ENCODE measurements at regions not wholly inside any gene's neighbourhood (a gene's known extent, or its start where the extent isn't known, plus 50 kb on each side); places are given as distances from the start of the nearest gene placed in this dataset.
A peak's percentile ranks its signal among the peaks of the same experiment; 100 is the strongest.
"Not testable (repeated sequence)": the region's sequence is repeated elsewhere in the genome, so short reads cannot be mapped to it uniquely, and the experiment has no call there.

GRCh38 chr4:158051401-158052235 is 121.2 kb downstream of the GASK1B start:
- no peak for DNase-seq

DNA sequence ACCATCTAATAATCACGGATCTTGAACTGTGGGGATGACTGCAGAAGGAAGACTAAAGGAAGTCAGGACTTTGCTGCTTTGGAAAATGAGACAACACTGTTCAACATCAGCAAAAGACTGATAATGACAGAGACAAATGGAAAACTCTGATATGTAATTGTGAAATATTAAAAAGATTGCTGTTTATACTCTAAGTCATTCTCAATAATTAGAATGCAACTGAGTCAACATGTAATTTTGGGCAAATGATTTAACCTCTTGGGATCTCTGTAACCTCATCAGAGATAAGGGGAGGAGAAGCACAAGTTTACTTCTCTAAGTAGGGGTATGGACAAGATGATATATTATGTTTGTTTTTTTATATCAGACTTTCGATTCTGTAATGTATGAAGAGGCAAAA is 121.9 kb downstream of the GASK1B start:
- DNase-seq: no peak

GRCh38 chr4:158046345-158046744 is 126.5 kb downstream of the GASK1B start:
- DNase-seq: no peak

DNA sequence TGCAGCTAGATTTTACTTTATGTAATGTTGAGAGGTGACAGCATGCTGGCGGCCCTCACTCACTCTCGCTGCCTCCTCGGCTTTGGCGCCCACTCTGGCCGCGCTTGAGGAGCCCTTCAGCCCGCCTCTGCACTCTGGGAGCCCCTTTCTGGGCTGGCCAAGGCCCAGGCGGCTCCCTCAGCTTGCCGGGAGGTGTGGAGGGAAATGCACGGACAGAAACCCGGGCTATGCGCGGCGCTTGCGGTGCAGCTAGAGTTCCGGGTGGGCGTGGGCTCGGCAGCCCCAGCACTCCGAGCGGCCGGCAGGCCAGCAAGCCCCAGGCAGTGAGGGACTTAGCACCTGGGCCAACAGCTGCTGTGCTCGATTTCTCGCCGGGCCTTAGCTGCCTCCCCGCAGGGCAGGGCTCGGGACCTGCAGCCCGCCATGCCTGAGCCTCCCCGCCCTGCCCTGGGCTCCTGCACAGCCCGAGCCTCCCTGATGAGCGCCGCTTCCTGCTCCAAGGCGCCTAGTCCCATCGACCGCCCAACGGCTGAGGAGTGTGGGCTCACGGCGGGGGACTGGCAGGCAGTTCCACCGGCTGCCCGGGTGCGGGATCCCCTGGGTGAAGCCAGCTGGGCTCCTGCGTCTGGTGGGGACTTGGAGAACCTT is 128.7 kb downstream of the GASK1B start:
- DNase-seq: peak; percentile 19

DNA sequence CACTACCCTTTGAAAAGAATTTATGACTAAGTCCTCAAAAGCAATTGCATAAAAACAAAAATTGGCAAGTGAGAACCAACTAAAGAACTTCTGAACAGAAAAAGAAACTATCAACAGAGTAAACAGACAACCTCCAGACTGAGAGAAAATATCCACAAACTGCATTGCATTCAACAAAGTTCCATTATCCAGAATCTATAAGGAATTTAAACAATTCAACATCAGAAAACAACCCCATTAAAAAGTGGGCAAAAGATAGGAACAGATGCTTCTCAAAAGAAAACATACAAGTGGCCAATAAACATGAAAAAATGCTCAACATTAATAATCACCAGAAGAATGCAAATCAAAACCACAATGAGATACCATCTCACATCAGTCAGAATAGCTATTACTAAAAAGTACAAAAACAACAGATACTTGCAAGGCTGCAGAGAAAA is 130.2 kb downstream of the GASK1B start:
- no peak for DNase-seq

GRCh38 chr4:158038718-158039117 is 134.1 kb downstream of the GASK1B start:
- DNase-seq: no peak

DNA sequence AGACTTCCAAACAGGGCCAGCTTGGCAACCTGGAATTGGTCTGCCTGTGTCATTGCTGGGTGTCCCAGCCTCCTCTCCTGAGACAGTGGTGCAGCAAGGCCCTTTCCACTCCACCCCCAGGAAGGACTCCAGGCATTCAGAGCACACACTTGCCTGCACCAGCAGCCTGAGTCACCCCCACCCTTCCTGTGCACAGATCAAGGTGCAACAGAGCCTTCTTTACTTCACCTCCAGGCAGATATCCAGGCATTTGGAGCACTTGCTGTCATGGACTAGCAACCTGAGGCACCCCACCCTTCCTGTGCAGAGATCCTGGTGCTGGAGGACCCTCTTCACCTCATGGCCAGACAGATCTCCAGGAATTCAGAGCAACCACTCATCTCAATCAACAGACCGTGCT is 135.8 kb downstream of the GASK1B start:
- DNase-seq: no peak

- DNase-seq: no peak
Measured at GRCh38 chr4:158035662-158036195, 137.1 kb downstream of the GASK1B start.

- no peak for DNase-seq
Measured at GRCh38 chr4:158033416-158034120, 139.3 kb downstream of the GASK1B start.

DNA sequence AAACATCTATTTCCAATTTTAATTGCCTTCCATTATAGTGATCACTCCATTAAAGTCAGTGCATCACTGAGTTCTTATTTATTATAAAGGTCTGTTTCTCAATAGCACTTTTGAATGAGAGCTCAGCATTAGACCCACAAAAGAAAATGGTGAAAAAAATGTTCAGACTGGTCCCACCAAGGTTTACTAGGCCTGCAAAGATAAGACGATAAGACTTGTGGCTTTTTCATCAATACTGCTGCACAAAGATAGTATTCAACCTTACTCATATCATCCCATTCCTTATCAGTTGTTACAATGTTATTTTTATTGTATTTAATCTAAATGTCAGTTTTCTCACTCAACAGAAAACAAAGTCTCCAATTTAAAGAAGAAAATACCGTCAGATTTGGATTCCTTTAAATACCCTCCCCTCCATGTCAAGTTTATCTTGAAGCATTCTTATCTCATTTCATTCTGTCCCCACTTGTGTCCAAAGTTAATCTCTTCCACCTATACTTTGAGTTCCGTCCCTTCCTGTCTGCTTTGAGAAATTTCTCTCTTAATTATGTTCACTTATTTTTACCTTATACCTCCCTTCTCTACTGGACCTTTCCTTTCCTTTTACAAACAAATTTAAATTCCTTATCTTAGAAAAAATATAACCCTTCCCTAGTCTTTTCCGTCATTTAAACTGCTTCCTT is 140.0 kb downstream of the GASK1B start:
- no peak for DNase-seq

DNA sequence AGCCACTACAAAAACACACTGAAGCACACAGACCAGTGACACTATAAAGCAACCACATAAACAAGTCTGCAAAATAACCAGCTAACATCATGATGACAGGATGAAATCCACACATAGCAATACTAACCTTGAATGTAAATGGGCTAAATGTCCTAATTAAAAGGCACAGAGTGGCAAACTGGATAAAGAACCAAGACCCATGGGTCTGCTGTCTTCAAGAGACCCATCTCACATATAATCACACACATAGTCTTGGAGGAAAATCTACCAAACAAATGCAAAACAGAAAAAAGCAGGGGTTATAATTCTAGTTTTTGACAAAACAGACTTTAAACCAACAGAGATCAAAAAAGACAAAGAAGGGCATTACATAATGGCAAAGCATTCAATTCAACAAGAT is 144.4 kb downstream of the GASK1B start:
- not testable (repeated sequence) for DNase-seq

DNA sequence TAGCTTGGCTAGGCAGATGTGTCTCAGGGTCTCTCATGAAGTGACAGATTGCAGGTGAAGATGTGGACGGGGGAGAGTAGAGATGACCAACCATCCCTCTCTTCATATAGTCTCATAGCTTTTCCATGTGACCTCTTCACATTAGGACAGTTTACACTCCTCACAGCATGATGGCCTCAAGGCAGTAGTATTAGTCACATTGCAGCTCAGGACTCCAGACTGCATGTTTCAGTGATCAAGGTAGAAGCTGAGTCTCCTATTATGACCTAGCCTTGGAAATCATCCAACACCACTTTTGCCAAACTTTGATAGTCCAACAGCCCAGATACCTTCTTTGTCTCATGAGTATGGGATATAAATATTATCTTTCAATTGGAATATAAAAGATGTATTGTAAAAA is 147.7 kb downstream of the GASK1B start:
- no peak for DNase-seq

DNA sequence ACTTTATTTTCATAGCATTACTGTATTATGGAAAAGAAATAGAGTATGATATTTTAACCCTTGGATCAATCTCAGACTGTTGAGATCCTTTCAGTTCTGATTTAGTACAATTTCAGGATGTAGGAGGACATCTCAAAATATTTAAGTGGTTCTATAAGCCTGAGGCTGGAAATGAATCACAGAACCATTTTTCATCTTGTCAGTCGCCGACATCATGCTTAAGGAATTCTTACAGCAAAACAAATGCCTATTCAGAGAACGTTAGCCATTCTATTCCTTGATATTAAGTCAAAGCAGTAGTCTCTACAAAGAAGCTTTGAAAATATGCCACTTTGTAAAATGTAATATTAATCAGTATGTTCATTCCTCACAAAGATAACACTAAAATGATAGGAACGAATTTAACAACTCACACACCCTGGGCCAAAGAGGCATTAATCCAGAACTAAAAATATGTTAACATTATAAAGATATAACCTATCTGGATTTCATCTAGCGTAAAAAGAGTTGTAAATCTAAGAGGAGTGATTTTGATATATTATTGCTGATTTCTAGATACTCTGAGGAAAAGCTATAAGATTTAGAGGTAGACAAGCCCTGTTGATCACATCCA is 152.0 kb downstream of the GASK1B start:
- DNase-seq: no peak

- no peak for DNase-seq
Measured at GRCh38 chr4:158020176-158020575, 152.6 kb downstream of the GASK1B start.

- no peak for DNase-seq
Measured at GRCh38 chr4:158018831-158019230, 154.0 kb downstream of the GASK1B start.

- DNase-seq: no peak
Measured at GRCh38 chr4:158018221-158018830, 154.5 kb downstream of the GASK1B start.

DNA sequence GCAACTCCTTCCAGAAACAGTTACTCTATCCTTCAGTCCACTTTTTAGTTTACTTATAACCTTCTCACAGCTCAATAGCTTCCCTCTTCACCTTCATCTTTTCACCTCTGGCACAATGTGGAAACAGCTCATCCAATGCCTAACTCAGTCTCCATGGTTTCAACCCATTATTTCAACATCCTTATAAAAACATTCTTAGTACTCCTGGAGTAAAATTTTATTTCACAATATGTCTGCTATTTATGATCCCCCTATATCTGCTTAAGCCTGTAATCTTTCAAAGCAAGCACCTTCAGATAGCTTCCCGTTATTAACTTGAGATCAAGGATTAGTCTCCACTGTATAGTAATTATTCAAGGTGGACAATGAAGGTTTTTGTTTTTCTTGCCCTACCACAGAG is 156.3 kb downstream of the GASK1B start:
- DNase-seq: no peak

GRCh38 chr4:158015241-158015640 is 157.6 kb downstream of the GASK1B start:
- no peak for DNase-seq

DNA sequence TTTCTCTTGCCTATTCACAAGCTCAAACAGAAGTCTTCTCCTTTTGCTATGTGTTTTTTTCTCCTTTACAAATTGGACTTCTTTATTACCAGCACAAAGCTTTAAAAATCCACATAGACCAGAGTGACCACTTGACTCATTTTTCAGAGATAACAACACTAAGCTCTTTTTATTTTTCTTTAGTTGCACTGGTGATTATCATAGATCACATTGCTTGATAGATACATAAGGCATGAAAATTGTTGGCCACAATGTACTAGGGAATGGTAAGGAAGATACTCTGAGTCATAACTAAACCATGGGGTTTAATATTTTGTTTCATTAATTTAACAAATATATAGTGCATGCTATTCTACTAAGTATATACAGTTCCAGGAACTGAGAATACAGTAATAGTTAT is 159.0 kb downstream of the GASK1B start:
- DNase-seq: no peak

DNA sequence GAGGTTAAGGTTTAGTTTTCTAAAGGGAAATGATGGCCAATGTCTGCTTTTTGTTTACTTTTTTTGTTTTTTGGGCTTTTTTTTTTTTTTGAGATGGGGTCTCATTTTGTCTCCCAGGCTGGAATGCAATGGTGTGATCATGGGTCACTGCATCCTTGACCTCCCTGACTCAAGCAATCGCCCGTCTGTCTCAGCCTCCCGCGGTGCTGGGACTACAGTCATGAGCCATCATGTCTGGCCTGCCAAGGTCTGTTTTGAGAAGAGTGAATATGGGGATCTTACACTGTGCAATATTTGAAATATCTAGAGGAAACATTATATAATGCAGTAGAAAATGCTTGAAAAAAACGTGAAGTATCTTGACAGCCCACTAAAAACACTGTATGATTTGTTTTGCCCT is 162.5 kb downstream of the GASK1B start:
- DNase-seq: no peak

- no peak for DNase-seq
Measured at GRCh38 chr4:158008551-158009218, 164.1 kb downstream of the GASK1B start.
